Pancreas (tissue), 10 donors: ENCODE measurements at regions not wholly inside any gene's neighbourhood (a gene's known extent, or its start where the extent isn't known, plus 50 kb on each side); places are given as distances from the start of the nearest gene placed in this dataset.
"Not testable (repeated sequence)": the region's sequence is repeated elsewhere in the genome, so short reads cannot be mapped to it uniquely, and the experiment has no call there.

Source experiments
- ATAC-seq, 4 donors: fragments of 200-7000 bp; cut with Tn5 transposase; one replicate each; pipeline versions ENCODE4 v1.8.0 to v1.9.1; 2020; ENCODE audit warnings: mild to moderate bottlenecking in 4 of 4, moderate library complexity in 4 of 4
- DNase-seq, 6 donors: peaks; one replicate each; pipeline ENCODE4 v3.0.0-alpha.2; 2020
- FAIRE-seq: peaks from 2 replicates; lab custom pipeline; 2012; peaks lifted over from hg19 to GRCh38; lab: Jason Lieb, UNC
- H3K27ac ChIP-seq, 4 donors: fragments of 200-600 bp; sonication (generic); 1 replicate in 3 of 4; 2 replicates in 1 of 4; pipeline versions ENCODE4 v1.5.0 to v1.8.0; 2020
- H3K27me3 ChIP-seq, 4 donors: fragments of 200-600 bp; one replicate each; pipeline ENCODE4 v1.8.0; 2021
- H3K36me3 ChIP-seq, 3 donors: fragments of 200-600 bp; sonication (generic) in 1 of 3; one replicate each; pipeline versions ENCODE4 v1.5.0 to v1.8.0; 2020 to 2021
- H3K4me1 ChIP-seq, 3 donors: fragments of 200-600 bp; one replicate each; pipeline ENCODE4 v1.8.0; 2021
- H3K4me3 ChIP-seq, 4 donors: fragments of 200-600 bp; sonication (generic) in 2 of 4; one replicate each; pipeline versions ENCODE4 v1.5.0 to v1.8.0; 2020 to 2021
- H3K9me3 ChIP-seq, 4 donors: fragments of 200-600 bp; one replicate each; pipeline ENCODE4 v1.8.0; 2021
- WGBS, 2 donors: extraction: QIAGEN DNeasy Blood & Tissue Kit; methylation state at CpG; one replicate each; pipeline ENCODE4 v1.1.7; 2013; 5-methylcytosine and 5-hydroxymethylcytosine counted together
- intact Hi-C, 3 donors: fragments of 100-400 bp; cut with DNase I; formaldehyde crosslinking; loops; one replicate each; pipeline versions ENCODE4 v1.11.1 to v1.14.2; 2022
- TF ChIP-seq, protein P1 (sequence below), 4 donors: fragments of 200-600 bp; sonication (generic) in 3 of 4; IDR thresholded peaks; one replicate each; pipeline versions ENCODE4 v1.5.0 to v1.8.0; 2021; ENCODE audit warnings: antibody characterized with exemption in 4 of 4
- donor health status: healthy with polysubstance abuse.
- donor health status: DM: no; HTN: no; CAD: no; lungs with moderate emphysema.
- donor health status: DM: no; HTN: no; CAD: no.
- donor health status: control.
- donor health status: control.
- donor health status: Bipolar disorder and iron deficiency.
- donor health status: DM: yes; HTN: yes; CAD: no.
- donor health status: DM: no; HTN: no; CAD: no.
- donor health status: DM: no; HTN: no; CAD: no.
- donor health status: DM: yes; HTN: yes; CAD: no.

GRCh38 chr1:76725864-76726619 is 141.2 kb upstream of the ST6GALNAC5 start:
- Histone ChIP-seq H3K9me3 (no peaks in the 10 kb centered on the region), H3K27ac (no peak overlapping the region), H3K27me3 (no peaks in the 10 kb centered on the region), H3K4me3 (no peak overlapping the region), H3K4me1 (no peaks in the 10 kb centered on the region), H3K36me3 (no peaks in the 10 kb centered on the region)
- peak in 2 of 4 donors; percentile 37 to 55 for ATAC-seq
- no peak for FAIRE-seq
- WGBS, 2 donors, result 65 to 66% methylated on average over 5 of the region's 5 CpGs
- DNase-seq, result no peak
- intact Hi-C loops, result loop anchor here in 1 of 3 donors (5.0 kb wide), 1 partner anchor 51 kb away; no protein-coding TSS in a partner anchor
- TF ChIP-seq, protein P1, sequence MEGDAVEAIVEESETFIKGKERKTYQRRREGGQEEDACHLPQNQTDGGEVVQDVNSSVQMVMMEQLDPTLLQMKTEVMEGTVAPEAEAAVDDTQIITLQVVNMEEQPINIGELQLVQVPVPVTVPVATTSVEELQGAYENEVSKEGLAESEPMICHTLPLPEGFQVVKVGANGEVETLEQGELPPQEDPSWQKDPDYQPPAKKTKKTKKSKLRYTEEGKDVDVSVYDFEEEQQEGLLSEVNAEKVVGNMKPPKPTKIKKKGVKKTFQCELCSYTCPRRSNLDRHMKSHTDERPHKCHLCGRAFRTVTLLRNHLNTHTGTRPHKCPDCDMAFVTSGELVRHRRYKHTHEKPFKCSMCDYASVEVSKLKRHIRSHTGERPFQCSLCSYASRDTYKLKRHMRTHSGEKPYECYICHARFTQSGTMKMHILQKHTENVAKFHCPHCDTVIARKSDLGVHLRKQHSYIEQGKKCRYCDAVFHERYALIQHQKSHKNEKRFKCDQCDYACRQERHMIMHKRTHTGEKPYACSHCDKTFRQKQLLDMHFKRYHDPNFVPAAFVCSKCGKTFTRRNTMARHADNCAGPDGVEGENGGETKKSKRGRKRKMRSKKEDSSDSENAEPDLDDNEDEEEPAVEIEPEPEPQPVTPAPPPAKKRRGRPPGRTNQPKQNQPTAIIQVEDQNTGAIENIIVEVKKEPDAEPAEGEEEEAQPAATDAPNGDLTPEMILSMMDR (IDR thresholded peaks at IDR 0.05), result no peak

GRCh38 chr1:76727520-76727919 is 139.8 kb upstream of the ST6GALNAC5 start:
- Histone ChIP-seq H3K9me3 (no peaks in the 10 kb centered on the region), H3K27me3 (no peaks in the 10 kb centered on the region), H3K36me3 (no peaks in the 10 kb centered on the region), H3K4me1 (no peaks in the 10 kb centered on the region), H3K4me3 (no peak overlapping the region), H3K27ac (no peak overlapping the region)
- TF ChIP-seq, protein P1 (IDR thresholded peaks at IDR 0.05), result no peak
- DNase-seq (no peak), FAIRE-seq (no peak), ATAC-seq (no peak)
- intact Hi-C loops, result loop anchor here in 1 of 3 donors (5.0 kb wide), 1 partner anchor 50 kb away; no protein-coding TSS in a partner anchor

DNA sequence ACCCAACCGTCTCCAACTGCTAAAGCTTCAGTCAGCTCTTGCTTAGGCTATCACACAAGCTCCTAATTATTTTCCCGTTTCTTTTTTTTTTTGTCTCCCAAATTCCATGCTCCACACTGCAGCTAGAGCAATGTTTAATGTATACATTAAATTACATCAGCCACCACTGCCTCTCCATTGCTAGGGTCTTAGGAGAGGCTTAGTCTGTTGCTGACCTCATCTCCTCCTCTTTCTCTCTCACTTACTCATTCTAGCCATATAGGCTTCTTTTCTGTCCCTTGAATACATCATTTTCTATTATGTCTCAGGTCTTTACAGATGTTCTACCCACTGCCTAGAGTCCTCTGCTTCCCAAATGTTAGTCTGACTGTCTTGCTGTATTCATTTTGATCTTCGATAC is 138.1 kb upstream of the ST6GALNAC5 start:
- Histone ChIP-seq H3K27me3 (no peaks in the 10 kb centered on the region), H3K27ac (no peak overlapping the region), H3K4me3 (no peak overlapping the region), H3K36me3 (no peaks in the 10 kb centered on the region), H3K4me1 (no peaks in the 10 kb centered on the region), H3K9me3 (no peaks in the 10 kb centered on the region)
- no peak for DNase-seq
- no peak for FAIRE-seq
- intact Hi-C loops, result loop anchor here in 1 of 3 donors (5.0 kb wide), 1 partner anchor 48 kb away; no protein-coding TSS in a partner anchor
- 86 to 93% methylated on average over 3 of the region's 3 CpGs for WGBS, 2 donors
- TF ChIP-seq, protein P1 (IDR thresholded peaks at IDR 0.05), result no peak
- ATAC-seq, result no peak

DNA sequence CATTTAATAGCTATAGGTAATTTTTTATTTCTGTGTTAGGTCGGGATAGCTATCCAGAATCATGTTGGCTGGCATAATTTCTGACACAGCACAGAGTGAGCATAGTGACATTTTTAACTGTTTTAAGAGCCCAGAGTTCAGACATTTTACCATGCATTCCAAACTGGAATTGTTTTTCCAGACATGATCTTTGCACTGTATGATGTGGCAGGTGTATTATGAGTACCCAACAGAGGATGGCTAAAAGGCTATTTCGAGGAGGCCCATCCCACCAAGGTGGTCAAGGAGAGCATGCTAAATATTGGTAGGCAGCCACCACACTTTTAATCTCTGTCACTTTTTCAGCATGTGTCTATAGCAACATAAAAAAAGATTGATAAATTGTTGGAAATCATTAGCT is 137.3 kb upstream of the ST6GALNAC5 start:
- WGBS, 2 donors, result 47 to 54% methylated on average over 2 of the region's 2 CpGs
- H3K4me1 ChIP-seq, result no peaks in the 10 kb centered on the region
- no peak for FAIRE-seq
- intact Hi-C loops, result no loop called here
- DNase-seq, result no peak
- TF ChIP-seq, protein P1 (IDR thresholded peaks at IDR 0.05), result no peak
- no peaks in the 10 kb centered on the region for H3K9me3 ChIP-seq
- no peak for ATAC-seq
- H3K27me3 ChIP-seq, result no peaks in the 10 kb centered on the region
- no peaks in the 10 kb centered on the region for H3K36me3 ChIP-seq
- no peak overlapping the region for H3K27ac ChIP-seq
- H3K4me3 ChIP-seq, result no peak overlapping the region

GRCh38 chr1:76738355-76738754 is 128.9 kb upstream of the ST6GALNAC5 start:
- H3K27me3 ChIP-seq, ATAC-seq, H3K36me3 ChIP-seq, DNase-seq, H3K27ac ChIP-seq, H3K4me3 ChIP-seq, FAIRE-seq, H3K4me1 ChIP-seq, intact Hi-C loops, H3K9me3 ChIP-seq: not testable (repeated sequence)
- WGBS, 2 donors, result 22 to 32% methylated on average over 1 of the region's 1 CpG

DNA sequence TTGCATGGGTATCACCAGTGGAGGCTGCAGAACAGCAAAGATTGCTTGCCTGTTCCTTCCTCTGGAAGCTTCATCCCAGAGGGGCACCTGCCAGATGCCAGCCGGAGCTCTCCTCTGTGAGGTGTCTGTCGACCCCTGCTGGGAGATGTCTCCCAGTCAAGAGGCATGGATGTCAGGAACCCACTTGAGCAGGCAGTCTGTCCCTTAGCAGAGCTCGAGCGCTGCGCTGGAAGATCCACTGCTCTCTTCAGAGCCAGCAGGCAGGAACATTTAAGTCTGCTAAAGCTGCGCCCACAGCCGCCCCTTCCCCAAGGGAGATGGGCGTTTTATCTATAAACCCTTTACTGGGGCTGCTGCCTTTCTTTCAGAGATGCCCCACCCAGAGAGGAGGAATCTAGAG is 126.3 kb upstream of the ST6GALNAC5 start:
- H3K4me3 ChIP-seq, H3K36me3 ChIP-seq, H3K4me1 ChIP-seq, H3K27me3 ChIP-seq, H3K9me3 ChIP-seq, H3K27ac ChIP-seq, ATAC-seq, FAIRE-seq, intact Hi-C loops: not testable (repeated sequence)
- DNase-seq, result peak in 1 of 6 donors; percentile 8
- WGBS, 2 donors, result 77 to 79% methylated on average over 8 of the region's 8 CpGs
